ENCODE measurements at regions not wholly inside any gene's neighbourhood (a gene's known extent, or its start where the extent isn't known, plus 50 kb on each side); places are given as distances from the start of the nearest gene placed in this dataset.
A peak's percentile ranks its signal among the peaks of the same experiment; 100 is the strongest.

DNA sequence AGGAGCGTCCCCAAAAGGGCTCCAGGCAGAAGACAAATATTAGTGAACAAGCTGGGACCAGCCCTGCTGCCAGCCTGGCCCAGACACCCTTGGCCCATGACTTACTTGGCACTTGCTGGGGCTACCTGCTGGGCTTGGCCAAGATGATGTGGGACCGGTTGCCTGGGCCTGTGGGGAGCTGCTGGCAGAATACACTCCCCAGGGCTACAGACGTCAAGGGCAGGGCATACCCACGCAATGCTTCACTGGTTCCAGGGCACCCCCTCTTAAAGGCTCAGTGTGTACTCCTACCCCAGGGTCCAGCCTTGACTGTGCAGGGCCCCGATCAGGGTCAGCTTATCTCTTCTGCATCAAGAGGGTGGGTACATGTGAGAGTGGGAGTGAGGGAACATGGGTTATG lies 106.5 kb upstream of the SLC2A1 start:
- DNase-seq = no peak

DNA sequence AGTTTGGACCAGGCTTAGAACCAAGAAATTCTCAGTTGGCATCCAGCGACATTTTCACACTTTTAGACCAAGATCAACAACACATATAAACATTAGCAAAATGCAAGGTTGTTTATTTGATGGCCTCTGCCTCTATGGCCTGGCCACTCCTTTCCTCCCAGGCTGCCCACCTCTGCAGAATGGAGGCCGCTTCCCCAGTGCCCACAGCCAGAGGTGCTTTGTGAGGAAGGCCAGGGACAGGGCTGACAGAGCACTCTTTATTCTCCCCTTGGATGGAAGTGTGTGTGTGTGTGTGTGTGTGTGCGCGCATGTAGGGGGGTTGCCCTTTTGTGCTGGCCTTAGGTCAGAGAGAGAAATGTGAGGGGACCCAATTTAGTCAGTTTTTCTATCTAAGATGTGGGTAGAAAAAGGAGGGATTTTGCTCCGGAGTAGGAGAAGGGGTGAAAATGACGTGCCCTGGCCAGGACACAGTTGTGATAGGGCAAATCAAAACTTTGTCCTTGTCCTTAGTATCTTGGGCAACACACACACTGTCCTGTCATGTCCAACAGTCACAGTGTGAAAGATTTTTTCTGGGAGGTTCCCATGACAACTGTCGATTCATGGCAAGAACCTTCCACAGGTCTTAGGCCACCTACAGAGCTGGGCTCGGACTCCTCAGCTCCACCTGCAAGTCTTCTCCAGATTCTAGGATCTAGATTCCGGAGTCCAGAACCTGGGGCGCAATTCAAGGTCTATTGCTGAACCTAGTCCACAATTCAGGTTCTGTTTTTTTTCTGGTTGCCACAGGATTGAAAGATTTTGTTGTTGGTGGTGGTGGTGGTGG lies 104.9 kb upstream of the SLC2A1 start:
- DNase-seq = no peak

DNA sequence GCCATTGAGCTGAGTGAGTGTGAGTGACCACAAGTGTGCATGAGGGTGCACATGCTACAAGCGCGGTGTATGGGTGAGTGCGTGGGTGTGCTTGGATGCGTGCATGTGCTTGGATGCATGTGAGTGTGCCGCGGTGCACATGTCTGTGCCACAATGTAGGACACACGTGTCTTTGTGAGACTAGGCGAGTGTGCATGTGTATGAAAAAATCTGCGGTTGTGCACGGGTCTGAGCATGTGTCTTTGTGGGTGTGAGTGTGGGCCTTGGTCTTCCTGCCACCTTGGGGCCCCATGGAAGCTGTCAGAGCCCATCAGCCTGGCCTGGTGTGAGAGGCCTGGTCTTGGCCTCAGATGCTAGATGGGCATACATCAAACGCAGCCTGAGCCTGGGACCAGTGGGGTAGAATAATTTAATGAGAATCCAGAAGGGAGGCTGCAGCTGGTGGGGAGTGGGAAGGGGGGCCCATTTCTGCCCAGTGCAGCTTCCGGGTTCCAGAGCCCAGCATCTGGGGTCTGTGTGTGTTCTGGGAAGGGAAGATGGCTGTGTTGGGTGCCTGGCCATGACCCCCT lies 103.9 kb upstream of the SLC2A1 start:
- no peak for DNase-seq

DNA sequence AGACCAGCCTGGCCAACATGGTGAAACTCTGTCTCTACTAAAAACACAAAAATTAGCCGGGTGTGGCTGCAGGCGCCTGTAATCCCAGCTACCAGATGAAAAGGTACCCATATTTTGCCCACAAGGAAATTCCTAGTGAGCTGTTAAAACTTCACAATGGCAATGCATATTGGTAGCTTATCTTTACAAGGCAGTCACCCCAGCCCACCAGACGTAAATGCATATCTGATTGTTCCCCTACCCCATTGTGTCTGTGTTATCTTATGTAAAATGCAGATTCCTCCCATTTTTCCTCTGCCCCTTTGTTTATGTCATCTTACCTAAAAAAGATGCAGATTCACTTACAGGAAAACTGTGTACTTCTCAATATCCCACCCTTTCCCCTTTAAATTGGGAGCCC lies 103.1 kb upstream of the SLC2A1 start:
- peak; percentile 73 for DNase-seq

DNA sequence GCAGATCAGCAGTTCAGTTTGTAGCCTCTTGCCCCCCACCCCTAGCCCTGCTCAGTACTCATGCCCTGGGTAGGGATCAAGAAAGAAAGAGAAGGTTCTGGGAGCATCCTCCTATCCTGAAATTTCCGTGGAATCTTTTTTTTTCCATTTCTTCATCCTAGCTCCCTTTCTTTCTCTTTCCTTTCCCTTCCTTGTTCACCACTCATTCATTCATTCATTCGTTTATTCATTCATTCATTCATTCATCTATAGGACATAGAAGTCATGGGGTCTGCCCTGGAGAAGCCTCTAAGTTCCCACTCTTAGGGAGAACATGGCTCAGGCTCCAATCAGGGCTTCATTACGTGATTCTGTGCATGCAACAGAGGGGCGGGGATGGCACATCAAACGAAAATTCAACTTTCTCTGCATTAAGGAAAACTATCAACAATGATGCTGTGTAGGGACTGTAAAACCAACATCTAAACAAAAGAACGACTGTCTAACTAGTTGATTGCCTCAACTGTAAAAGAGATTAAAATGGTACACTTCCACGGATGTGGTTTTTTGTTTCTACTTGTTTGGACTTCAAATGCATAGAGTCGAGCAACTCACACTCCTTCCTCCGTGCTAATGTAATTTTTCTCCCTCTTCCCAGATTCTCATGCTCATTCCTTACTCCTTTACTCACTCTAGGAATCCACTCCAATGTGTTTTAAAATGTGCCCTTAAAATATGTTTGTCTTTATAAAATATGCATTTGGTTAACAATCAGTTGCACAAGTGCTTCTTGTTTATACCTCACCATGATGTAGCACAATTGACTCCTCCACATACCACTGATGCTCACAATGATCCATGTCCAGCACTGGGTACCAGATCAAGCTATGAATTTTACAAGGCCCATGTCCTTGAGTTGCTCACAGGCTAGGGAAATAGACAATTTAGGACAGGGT lies 101.2 kb upstream of the SLC2A1 start:
- DNase-seq = no peak

DNA sequence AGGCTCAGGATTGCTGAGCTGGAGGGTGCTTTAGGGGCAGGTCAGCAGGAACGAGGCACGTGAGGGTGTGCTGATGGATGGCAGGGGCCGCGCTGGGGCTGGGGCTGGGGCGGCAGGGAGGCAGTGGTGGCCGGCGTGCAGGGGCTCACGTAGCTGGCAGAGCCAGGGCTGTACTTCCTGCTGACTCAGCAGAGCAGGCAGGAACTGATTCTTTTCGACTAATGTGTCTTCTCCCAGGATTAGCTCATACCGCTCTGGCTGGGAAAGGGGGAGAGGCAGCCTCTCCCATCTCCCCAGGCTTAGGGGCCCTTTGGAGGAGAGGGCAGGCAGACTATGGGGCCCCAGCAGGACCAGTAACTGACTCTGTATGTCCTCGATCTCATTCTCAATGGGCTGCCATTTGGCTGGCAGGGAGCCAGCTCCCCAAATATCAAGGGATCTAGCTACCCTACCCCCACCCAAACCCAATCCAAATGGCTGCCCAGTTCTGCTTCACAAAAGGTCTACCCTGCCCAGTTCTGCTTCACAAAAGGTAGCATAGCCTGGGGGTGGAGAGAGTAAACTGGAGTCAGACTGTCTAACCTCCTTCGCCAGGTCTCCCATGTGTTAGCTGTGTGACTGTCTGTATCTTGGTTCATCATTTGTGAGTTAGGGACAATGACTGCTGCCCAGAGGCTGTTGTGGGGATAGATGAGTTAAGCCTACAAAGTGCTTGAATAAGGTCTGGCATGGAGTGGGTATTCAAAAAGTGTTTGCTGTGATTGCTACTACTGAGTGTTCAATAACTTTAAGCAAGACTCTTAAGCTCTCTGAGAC lies 100.1 kb upstream of the SLC2A1 start:
- DNase-seq = peak; percentile 20

DNA sequence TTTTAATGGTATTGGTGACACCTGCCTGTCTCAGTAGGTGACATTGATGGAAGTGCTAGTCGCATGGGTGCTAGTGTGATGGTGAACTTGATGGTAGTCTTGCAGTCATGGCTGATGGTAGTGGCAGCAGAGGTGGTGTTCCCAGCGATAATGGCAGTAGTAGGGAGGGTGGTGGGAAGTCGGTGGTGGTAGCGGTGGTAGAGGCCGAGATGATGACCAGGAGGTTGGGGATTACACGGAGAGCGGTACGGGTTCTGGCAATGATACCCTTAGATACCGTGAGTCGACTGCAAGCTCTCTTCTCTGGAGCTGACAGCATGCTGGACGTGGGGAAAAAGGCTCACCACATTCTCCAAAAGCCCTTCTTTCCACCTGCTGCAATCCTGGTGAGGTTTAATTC lies 99.4 kb upstream of the SLC2A1 start:
- DNase-seq = no peak

DNA sequence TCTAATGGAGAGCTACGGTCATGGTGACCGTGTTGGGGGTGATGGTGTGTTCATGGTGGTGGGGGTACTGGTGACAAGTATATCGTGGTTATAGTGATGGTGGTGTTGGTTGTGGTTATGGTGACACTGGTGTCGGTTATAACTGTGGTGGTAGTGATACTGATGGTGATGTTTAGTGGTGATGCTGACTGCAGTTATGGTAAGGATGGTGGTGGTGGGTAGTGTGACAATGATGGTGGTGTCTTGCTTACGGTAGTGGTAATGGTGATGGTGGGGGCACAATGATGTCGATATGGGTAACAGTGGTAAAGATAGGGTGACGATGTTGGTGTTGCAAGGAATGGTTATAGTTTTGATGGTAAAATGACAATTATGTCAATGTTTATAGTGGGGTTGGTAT lies 98.9 kb upstream of the SLC2A1 start:
- DNase-seq = no peak

DNA sequence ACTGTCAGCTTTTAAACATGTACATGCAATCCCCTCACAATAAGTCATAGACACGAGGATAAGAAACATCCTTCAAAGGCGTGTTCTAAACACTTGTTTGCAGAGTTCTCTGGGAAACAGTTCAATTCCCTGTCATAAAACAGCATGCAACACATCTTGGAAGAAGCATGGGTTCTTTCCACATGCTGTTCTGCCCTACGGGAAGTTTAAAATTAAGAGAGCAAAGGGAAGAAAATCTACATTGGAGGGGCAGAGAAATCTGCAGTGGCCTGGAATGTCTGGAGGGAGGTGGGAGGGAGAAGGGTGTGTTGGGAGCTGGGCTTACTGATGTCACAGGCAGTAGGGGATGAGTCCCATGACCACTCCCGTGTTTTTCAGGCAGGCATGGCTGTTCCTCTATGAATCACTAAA lies 98.3 kb upstream of the SLC2A1 start:
- no peak for DNase-seq

DNA sequence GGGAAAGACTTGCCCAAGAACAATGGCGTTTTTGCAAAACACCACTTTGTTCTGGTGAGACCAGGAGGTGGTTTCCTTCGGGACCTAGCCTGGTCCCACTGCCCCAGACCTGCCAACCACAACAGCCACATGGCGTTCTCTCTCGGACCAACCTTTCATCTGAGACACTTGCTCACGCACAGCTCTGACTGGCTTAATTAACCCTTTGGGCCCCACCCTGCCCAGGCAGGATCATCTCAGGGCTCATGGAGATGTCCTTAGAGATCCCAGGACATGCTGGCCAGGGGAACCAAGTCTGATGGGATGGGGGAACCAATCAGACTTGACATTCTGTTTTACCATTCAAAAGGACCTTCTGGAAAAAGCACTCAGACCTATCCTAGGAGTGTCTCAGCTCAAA lies 97.8 kb upstream of the SLC2A1 start:
- DNase-seq = no peak

DNA sequence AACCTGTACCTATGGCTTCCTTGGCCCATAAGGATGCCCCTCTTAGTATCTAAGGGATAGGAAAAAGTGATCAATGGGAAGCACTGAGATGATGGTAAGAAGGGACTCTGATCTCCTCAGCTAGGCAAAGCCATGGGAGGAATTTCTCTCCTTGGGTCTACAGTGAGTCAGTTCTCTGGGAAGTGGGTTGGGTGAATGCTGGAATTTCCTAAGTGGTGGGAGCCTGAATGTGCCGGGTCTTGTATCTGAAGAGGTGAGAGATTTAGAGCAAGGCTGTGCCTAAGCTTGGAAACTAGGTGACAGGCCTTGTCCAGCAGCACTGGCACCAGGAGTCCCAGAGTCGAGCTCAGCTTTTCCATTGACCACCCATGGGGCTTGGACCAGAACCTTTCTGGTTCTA lies 96.3 kb upstream of the SLC2A1 start:
- no peak for DNase-seq

DNA sequence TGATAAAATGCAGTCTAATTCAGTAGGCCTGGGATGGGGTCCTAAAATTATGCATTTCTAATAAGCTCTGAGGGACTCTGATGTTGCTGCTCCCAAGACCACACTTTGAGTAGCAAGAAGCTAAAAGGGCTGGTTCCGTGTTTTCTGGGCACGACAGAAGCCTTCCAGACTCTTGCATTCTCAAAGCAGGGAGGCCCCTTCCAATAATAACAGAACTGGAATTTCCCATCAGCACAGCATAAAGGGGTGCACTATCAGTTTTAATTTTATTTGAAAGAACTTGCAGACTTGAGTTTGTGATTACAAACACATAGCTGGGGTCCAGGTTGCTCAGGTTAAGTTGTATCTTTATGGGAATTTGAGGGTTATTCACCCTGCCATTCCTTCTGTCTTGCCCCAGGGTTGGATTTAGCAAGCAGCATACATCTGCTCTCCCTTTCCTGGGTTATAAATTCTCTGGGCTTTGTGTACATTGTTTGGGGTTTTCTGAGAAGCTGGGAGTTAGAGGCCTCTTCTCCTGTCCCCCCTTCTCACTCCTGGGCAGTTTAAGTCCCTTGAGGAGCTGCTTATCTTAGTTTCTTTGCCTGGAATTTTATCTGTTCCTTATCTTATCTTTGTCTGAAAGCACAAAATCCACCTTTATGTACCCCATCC lies 94.2 kb upstream of the SLC2A1 start:
- no peak for DNase-seq

DNA sequence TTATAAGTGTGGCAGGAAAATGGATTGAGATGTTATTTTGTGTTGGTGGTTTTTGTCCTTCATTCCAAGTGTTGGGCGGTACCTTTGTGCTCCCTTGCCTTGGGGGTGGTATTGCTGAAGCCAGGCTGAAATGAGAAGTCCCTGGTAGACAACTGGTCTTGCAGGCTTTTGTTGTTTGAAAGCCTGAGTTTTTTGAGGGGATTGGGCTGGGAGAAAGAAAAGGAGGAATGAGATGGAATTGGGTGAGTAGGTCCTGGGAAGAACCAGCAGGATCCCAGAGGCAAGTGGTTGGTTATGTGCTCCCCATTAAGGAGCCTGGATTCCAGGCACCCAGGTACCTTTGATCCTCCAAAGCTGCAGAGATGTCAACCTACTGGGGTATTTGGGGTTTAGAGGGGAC lies 93.7 kb upstream of the SLC2A1 start:
- DNase-seq = no peak

DNA sequence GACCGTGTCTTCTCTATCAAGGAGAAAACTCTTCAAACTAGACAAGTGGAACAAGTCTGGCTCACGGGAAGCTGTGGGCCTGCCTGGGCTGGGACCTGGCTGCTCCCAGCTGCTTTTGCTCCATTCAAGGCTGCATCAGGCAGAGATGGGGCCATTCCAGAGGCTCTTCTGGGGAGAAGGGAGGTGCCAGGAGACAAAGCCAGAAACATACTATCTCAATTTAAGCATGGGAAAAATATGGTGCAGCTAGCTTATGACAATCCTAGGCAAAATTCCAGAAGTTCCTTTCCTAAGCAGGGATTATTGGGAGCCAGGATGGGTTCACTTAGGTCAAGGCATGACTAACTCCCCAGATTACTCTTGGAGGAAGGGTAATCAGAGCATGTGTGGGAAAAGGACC lies 90.8 kb upstream of the SLC2A1 start:
- DNase-seq = no peak

DNA sequence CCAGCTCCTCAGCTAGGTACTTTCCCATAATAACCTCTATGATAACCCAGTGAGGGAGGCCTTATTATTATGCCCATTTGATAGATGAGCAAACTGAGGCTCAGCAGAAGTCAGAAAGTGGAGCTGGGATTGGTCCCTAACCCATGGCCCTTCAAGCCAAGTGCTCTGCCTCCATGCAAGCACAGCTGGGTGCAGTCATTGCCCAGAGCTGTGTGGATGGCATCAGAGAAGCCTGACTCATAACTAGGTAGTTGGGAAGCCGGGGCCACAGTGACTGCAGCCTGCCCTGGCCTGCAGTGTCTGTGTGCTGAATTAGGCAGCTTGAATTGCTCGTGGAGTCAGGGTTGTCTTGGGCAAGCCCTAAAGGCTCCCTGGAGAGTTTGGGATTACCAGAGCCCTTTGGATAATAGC lies 89.9 kb upstream of the SLC2A1 start:
- no peak for DNase-seq

DNA sequence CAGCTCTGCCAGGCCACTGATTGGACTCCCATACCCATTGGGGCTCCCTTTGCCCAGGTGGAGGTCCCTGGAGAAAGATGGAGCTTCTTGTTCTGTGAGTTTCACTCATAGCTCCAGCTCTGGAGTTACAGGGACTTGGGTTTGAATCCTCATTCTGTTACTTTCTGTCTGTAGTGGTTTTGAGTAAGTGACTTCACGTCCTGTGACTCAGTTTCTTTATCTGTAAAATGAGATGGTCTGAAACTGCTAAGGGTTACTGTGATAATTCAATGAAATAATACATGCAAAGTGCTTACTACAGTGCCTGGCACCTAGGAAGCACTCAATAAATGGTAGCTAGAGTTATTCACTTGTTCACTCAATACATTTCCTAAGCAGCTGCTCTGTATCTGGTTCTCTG lies 88.5 kb upstream of the SLC2A1 start:
- no peak for DNase-seq

DNA sequence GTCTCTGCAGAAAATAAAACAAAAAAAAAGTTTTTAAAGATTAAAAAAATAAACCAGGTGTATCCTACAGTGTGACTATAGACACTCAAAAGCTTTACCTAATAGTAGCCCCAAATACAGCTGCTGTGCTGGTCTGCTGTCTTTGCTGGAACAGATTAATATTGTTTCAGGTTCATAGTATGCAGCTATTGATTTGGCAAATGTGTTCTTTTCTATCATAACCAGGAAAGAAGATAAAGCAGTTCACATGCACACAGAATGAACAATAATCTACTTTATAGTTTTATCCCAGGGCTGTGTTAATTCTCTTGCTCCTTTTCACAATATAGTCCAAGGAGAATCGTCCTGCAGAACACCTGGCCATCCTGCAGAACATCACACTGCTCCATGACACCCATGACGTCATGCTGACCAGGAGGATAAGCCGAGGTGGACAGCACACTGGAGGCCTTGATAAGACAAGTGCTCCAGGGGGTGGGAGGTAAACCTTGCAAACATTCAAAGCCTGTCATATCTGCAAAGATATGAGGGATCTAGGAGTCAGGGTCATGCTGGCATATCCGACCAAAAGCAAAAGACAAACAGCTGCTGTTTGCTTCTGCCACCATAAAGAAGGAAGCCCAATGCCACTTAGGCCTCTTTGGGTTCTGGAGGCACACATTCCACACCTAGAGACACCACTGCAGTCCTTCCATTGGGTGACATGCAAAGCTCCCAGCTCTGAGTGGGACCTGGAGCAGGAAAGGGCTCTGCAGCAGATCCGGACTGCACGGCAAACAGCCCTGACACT lies 86.1 kb upstream of the SLC2A1 start:
- no peak for DNase-seq

DNA sequence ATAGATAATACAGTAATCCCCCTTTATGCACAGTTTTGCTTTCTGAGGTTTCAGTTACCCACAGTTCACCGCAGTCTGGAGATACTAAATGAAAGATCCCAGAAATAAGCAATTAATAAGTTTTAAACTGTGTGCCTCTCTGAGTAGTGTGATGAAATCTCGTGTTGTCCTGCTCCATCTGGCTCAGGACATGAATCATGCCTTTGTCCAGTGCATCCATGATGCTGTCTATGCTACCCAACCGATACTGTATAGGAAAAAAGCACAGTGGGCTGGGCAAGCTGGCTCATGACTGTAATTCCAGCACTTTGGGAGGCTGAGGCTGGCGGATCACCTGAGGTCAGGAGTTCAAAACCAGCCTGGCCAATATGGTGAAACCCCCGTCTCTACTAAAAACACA lies 85.0 kb upstream of the SLC2A1 start:
- DNase-seq = no peak

DNA sequence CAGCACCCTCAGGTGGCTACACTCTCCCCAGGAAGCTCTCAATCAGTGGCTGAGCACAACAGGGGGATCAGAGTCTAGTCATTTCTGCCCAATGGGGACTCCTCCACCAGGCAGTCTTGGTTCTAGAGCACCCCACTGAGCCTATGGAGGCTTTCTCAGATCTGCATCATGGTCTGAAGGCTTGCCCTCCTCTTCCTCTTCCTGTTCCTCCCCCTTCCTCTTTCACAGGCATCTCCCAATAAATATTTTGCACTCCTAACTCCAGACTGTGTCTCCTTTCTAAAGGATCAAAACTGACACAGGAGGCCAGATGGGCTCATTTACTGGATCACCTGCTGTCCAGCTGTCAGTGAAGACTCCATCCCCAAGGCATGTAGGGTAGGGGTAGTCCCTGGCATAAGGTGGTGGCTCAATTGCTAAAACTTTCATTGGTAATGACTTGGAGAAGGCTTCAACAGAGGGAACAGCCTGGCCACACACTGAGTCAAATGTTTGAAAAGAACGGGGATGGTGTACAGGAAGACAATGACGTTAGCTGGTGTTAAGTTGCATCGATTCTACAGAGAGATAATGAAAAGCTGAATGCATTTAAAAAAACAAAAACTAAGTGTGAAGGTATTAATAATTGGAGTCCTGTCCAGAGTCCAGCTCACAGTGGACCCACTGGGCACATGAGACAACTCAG lies 84.2 kb upstream of the SLC2A1 start:
- DNase-seq = no peak

DNA sequence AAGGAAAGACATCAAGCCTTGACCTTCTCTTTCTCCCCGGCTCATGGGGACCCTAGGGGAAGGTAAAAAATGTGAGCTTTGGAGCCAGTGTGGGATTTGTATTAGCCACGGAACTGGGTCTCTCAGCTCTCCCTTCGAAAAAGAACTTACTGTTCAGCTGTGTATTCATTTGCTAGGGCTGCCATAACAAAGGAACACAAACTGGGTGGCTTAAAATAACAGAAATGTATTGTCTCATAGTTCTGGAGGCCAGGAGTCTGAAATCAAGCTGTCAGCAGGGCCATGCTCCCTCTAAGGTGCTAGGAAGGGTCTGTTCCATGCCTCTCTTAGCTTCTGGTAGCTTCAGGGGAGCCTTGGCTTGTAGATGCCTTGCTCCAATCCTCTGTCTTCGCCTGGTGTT lies 83.5 kb upstream of the SLC2A1 start:
- no peak for DNase-seq

DNA sequence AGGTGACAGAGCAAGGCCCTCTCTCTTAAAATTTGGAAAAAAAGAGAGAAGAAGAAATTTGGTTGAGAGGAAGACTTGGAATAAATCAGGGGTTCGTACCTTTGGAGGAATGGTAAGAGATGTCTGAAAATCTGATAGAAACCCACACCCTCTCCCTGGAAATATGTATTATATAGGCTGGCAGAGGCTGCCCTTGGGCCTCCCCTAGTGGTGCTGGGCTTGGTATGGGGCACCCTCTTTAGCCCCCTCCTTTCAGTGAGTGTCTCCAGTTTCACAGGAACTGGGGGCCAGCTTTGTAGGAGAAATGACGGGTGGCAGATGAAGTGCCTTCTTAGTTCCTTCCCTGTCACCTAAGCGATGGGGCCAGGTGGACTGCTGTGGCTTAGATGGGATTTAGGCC lies 82.9 kb upstream of the SLC2A1 start:
- DNase-seq = no peak

All from hematopoietic multipotent progenitor cell treated with erythropoietin and hydrocortisone succinate and interleukin-3 and kit ligand, for 8 days (in vitro differentiated cells).